Osteoblast (primary cell): ENCODE measurements at regions not wholly inside any gene's neighbourhood (a gene's known extent, or its start where the extent isn't known, plus 50 kb on each side); places are given as distances from the start of the nearest gene placed in this dataset.

ENCODE experiments used
- DNase-seq: peaks from one replicate; pipeline ENCODE4 v3.0.0; 2011; ENCODE audit warnings: low spot score, mixed read lengths; ENCODE audit not compliant: insufficient read length; ENCODE audit errors: missing footprints
- H2AFZ ChIP-seq: 2 replicates; pipeline ENCODE4 v1.6.0; 2011; ENCODE audit warnings: mild to moderate bottlenecking, low read length
- H3K27ac ChIP-seq: 2 replicates; pipeline ENCODE4 v1.5.1; 2011; ENCODE audit warnings: mild to moderate bottlenecking, low read depth, low read length, moderate library complexity
- H3K27me3 ChIP-seq: 2 replicates; pipeline ENCODE4 v1.6.0; 2012; ENCODE audit warnings: mild to moderate bottlenecking, control low read depth, inconsistent platforms, low read length, moderate library complexity; ENCODE audit not compliant: insufficient read depth
- H3K36me3 ChIP-seq: 2 replicates; pipeline ENCODE4 v1.5.1; 2011; ENCODE audit warnings: mild to moderate bottlenecking, low read length, control low read depth, moderate library complexity; ENCODE audit not compliant: insufficient read depth
- H3K4me1 ChIP-seq: 2 replicates; pipeline ENCODE4 v1.5.1; 2011; ENCODE audit warnings: mild to moderate bottlenecking, low read length, control low read depth, moderate library complexity; ENCODE audit not compliant: insufficient read depth
- H3K4me2 ChIP-seq: 2 replicates; pipeline ENCODE4 v1.6.0; 2011; ENCODE audit warnings: mild to moderate bottlenecking, low read length; ENCODE audit not compliant: insufficient read depth
- H3K4me3 ChIP-seq: fragments of 200-600 bp; sonication (generic); 3 replicates; pipeline ENCODE4 v1.5.1; 2012; ENCODE audit warnings: mild to moderate bottlenecking, low read length, inconsistent platforms; ENCODE audit not compliant: insufficient read depth
- H3K79me2 ChIP-seq: 2 replicates; pipeline ENCODE4 v1.6.0; 2012; ENCODE audit warnings: mild to moderate bottlenecking, low read length, control low read depth, inconsistent platforms; ENCODE audit not compliant: insufficient read depth
- H3K9me3 ChIP-seq: 2 replicates; pipeline ENCODE4 v1.5.1; 2011; ENCODE audit warnings: low read depth, low read length, control low read depth
- H4K20me1 ChIP-seq: 2 replicates; pipeline ENCODE4 v1.6.0; 2012; ENCODE audit warnings: mild to moderate bottlenecking, low read length, control low read depth; ENCODE audit not compliant: insufficient read depth
- CTCF ChIP-seq: IDR thresholded peaks from 2 replicates; pipeline ENCODE4 v1.5.1; 2011; ENCODE audit warnings: mild to moderate bottlenecking, low read depth, low read length, moderate library complexity; ENCODE audit errors: extremely low read depth

GRCh38 chr3:6560259-6560658 is 300.7 kb upstream of the GRM7 start:
- Histone ChIP-seq H3K9me3 (no peaks in the 10 kb centered on the region), H4K20me1 (no peaks in the 10 kb centered on the region), H3K27me3 (no peaks in the 10 kb centered on the region), H3K4me2 (no peak overlapping the region), H3K36me3 (no peaks in the 10 kb centered on the region), H2AFZ (no peak overlapping the region), H3K4me3 (no peak overlapping the region), H3K4me1 (no peaks in the 10 kb centered on the region), H3K27ac (no peak overlapping the region), H3K79me2 (no peaks in the 10 kb centered on the region)
- no peak for TF ChIP-seq CTCF
- peak; percentile 29 for DNase-seq

- no peak overlapping the region for H3K4me3 ChIP-seq
- H2AFZ ChIP-seq = no peak overlapping the region
- no peak for DNase-seq
- H3K79me2 ChIP-seq = no peaks in the 10 kb centered on the region
- H3K9me3 ChIP-seq = no peaks in the 10 kb centered on the region
- H4K20me1 ChIP-seq = no peaks in the 10 kb centered on the region
- H3K4me1 ChIP-seq = no peaks in the 10 kb centered on the region
- no peak for TF ChIP-seq CTCF
- H3K27ac ChIP-seq = no peak overlapping the region
- H3K27me3 ChIP-seq = no peaks in the 10 kb centered on the region
- H3K4me2 ChIP-seq = no peak overlapping the region
- H3K36me3 ChIP-seq = no peaks in the 10 kb centered on the region
Measured at GRCh38 chr3:6567241-6567640, 293.7 kb upstream of the GRM7 start.

- TF ChIP-seq CTCF = no peak
- Histone ChIP-seq H3K4me2 (no peak overlapping the region), H3K4me3 (no peak overlapping the region), H3K36me3 (no peaks in the 10 kb centered on the region), H3K9me3 (no peaks in the 10 kb centered on the region), H3K27me3 (no peaks in the 10 kb centered on the region), H3K4me1 (no peaks in the 10 kb centered on the region), H2AFZ (no peak overlapping the region), H4K20me1 (no peaks in the 10 kb centered on the region), H3K79me2 (no peaks in the 10 kb centered on the region), H3K27ac (no peak overlapping the region)
- DNase-seq = no peak
Measured at GRCh38 chr3:6568999-6569493, 291.9 kb upstream of the GRM7 start.

GRCh38 chr3:6571448-6571847 is 289.5 kb upstream of the GRM7 start:
- H2AFZ ChIP-seq = no peak overlapping the region
- H3K4me3 ChIP-seq = no peak overlapping the region
- H3K79me2 ChIP-seq = no peaks in the 10 kb centered on the region
- H3K36me3 ChIP-seq = no peaks in the 10 kb centered on the region
- H3K9me3 ChIP-seq = no peaks in the 10 kb centered on the region
- H3K4me2 ChIP-seq = no peak overlapping the region
- no peaks in the 10 kb centered on the region for H3K27me3 ChIP-seq
- DNase-seq = peak; percentile 1
- no peaks in the 10 kb centered on the region for H3K4me1 ChIP-seq
- no peak for TF ChIP-seq CTCF
- no peaks in the 10 kb centered on the region for H4K20me1 ChIP-seq
- no peak overlapping the region for H3K27ac ChIP-seq
